ENCODE measurements at regions not wholly inside any gene's neighbourhood (a gene's known extent, or its start where the extent isn't known, plus 50 kb on each side); places are given as distances from the start of the nearest gene placed in this dataset.
A peak's percentile ranks its signal among the peaks of the same experiment; 100 is the strongest.

- WGBS (ENCODE audit: low lambda C conversion rate): 3% methylated on average over 2 of the region's 2 CpGs
- Histone ChIP-seq H3K9me3 (ENCODE audit: low read length) (no peaks in the 10 kb centered on the region), H2AFZ (ENCODE audit: low read length) (no peak overlapping the region), H3K9ac (ENCODE audit: insufficient read depth, low read depth, low read length) (no peak overlapping the region), H3K36me3 (replicated peaks in 1 of 2; ENCODE audit: control insufficient read depth in 1 of 2, insufficient read depth in 2 of 2, low read length in 2 of 2) (no peaks in the 10 kb centered on the region), H4K20me1 (ENCODE audit: insufficient read depth, low read length) (no peaks in the 10 kb centered on the region), H3K27ac (ENCODE audit: extremely low read length, insufficient read depth, low read length) (no peak overlapping the region), H3K4me3 (replicated peaks in 1 of 3; ENCODE audit: insufficient read depth in 1 of 3, low read depth in 2 of 3, low read length in 3 of 3) (no peak overlapping the region), H3K4me1 (ENCODE audit: insufficient read depth, low read length) (no peaks in the 10 kb centered on the region), H3K27me3 (ENCODE audit: control insufficient read depth in 1 of 2, insufficient read depth in 2 of 2, low read length in 2 of 2) (no peaks in the 10 kb centered on the region), H3K79me2 (ENCODE audit: insufficient read depth, low read length) (no peaks in the 10 kb centered on the region), H3K4me2 (ENCODE audit: low read depth, low read length) (no peak overlapping the region)
- BruUV-seq (replicated peaks): no TSS peak
- FAIRE-seq (no peak), DNase-seq (ENCODE audit: low spot score) (no peak), ATAC-seq (no peak)
- ChIA-PET POLR2A (no interaction called here), CTCF (ENCODE audit: low intra/inter-chr PET ratio, low total read pairs) (no interaction called here)
- TF ChIP-seq ZNF446 (CRISPR knock-in tag; IDR thresholded peaks at IDR 0.05) (no peak), CREB1 (IDR thresholded peaks at IDR 0.05) (peak; percentile 14; the same call in 1 of the 2 replicates), CREB1 (CRISPR knock-in tag; IDR thresholded peaks at IDR 0.05) (no peak), ZNF781 (CRISPR knock-in tag; IDR thresholded peaks at IDR 0.05; ENCODE audit: borderline replicate concordance, not compliant biosample characterization) (no peak)
- in situ Hi-C loops (cut with HindIII; ENCODE audit: extremely low pct_ligation_motif_present, low pct_unique_long_range_greater_than_20kb): loop anchor here (10.0 kb wide), 1 partner anchor 215 kb away; no protein-coding TSS in a partner anchor
- intact Hi-C loops (cut with micrococcal nuclease; ENCODE audit: unreplicated experiment): loop anchor here (10.0 kb wide), 1 partner anchor 155 kb away; no protein-coding TSS in a partner anchor
These were observed 429.1 kb downstream of the DAD1 start for GRCh38 chr14:22159957-22160356.

DNA sequence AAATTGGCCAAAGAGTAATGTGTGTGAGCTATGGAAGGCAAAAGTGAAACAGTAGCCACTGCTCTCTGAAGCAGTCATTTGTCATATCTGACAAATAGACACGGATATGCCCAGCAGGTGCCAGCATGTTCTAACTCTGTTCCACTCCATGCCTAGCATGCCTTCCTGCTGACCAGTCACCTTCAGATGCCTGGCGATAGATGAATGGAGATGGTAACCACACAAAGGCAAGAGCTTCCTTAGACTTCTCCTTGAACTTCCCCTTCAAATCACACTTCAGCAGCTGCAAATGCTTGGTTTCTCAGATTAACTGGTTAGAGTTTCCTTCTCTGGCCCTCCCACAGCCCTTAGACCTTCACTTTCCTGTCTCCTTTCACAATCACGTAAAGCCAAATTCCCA, 429.9 kb downstream of the DAD1 start:
- intact Hi-C loops (cut with micrococcal nuclease; ENCODE audit: unreplicated experiment): no loop called here
- no peak for ATAC-seq
- CTCF ChIA-PET (ENCODE audit: low intra/inter-chr PET ratio, low total read pairs): no interaction called here
- no peak overlapping the region for H3K9ac ChIP-seq (ENCODE audit: insufficient read depth, low read depth, low read length)
- no peak for DNase-seq (ENCODE audit: low spot score)
- H4K20me1 ChIP-seq (ENCODE audit: insufficient read depth, low read length): no peaks in the 10 kb centered on the region
- no peak overlapping the region for H2AFZ ChIP-seq (ENCODE audit: low read length)
- H3K9me3 ChIP-seq (ENCODE audit: low read length): no peaks in the 10 kb centered on the region
- in situ Hi-C loops (cut with HindIII; ENCODE audit: extremely low pct_ligation_motif_present, low pct_unique_long_range_greater_than_20kb): no loop called here
- H3K4me1 ChIP-seq (ENCODE audit: insufficient read depth, low read length): no peaks in the 10 kb centered on the region
- no peak overlapping the region for H3K4me2 ChIP-seq (ENCODE audit: low read depth, low read length)
- FAIRE-seq: no peak
- no peaks in the 10 kb centered on the region for H3K27me3 ChIP-seq (ENCODE audit: control insufficient read depth in 1 of 2, insufficient read depth in 2 of 2, low read length in 2 of 2)
- H3K36me3 ChIP-seq (replicated peaks in 1 of 2; ENCODE audit: control insufficient read depth in 1 of 2, insufficient read depth in 2 of 2, low read length in 2 of 2): no peaks in the 10 kb centered on the region
- 26% methylated on average over 3 of the region's 3 CpGs for WGBS (ENCODE audit: low lambda C conversion rate)
- TF ChIP-seq REXO4 (CRISPR knock-in tag; IDR thresholded peaks at IDR 0.05; ENCODE audit: borderline replicate concordance): no peak
- no peak for TF ChIP-seq NBN (conservative IDR thresholded peaks at IDR 0.05)
- TF ChIP-seq, protein P1, sequence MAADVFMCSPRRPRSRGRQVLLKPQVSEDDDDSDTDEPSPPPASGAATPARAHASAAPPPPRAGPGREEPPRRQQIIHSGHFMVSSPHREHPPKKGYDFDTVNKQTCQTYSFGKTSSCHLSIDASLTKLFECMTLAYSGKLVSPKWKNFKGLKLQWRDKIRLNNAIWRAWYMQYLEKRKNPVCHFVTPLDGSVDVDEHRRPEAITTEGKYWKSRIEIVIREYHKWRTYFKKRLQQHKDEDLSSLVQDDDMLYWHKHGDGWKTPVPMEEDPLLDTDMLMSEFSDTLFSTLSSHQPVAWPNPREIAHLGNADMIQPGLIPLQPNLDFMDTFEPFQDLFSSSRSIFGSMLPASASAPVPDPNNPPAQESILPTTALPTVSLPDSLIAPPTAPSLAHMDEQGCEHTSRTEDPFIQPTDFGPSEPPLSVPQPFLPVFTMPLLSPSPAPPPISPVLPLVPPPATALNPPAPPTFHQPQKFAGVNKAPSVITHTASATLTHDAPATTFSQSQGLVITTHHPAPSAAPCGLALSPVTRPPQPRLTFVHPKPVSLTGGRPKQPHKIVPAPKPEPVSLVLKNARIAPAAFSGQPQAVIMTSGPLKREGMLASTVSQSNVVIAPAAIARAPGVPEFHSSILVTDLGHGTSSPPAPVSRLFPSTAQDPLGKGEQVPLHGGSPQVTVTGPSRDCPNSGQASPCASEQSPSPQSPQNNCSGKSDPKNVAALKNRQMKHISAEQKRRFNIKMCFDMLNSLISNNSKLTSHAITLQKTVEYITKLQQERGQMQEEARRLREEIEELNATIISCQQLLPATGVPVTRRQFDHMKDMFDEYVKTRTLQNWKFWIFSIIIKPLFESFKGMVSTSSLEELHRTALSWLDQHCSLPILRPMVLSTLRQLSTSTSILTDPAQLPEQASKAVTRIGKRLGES (CRISPR knock-in tag; IDR thresholded peaks at IDR 0.05; ENCODE audit: borderline replicate concordance): no peak
- no peak for TF ChIP-seq ZNF562 (CRISPR knock-in tag; IDR thresholded peaks at IDR 0.05; ENCODE audit: borderline replicate concordance)
- BruUV-seq (replicated peaks): no TSS peak
- H3K4me3 ChIP-seq (replicated peaks in 1 of 3; ENCODE audit: insufficient read depth in 1 of 3, low read depth in 2 of 3, low read length in 3 of 3): no peak overlapping the region
- H3K79me2 ChIP-seq (ENCODE audit: insufficient read depth, low read length): no peaks in the 10 kb centered on the region
- POLR2A ChIA-PET: no interaction called here
- H3K27ac ChIP-seq (ENCODE audit: extremely low read length, insufficient read depth, low read length): no peak overlapping the region

Measured in HepG2 (cell line).